ENCODE measurements at regions not wholly inside any gene's neighbourhood (a gene's known extent, or its start where the extent isn't known, plus 50 kb on each side); places are given as distances from the start of the nearest gene placed in this dataset.

DNA sequence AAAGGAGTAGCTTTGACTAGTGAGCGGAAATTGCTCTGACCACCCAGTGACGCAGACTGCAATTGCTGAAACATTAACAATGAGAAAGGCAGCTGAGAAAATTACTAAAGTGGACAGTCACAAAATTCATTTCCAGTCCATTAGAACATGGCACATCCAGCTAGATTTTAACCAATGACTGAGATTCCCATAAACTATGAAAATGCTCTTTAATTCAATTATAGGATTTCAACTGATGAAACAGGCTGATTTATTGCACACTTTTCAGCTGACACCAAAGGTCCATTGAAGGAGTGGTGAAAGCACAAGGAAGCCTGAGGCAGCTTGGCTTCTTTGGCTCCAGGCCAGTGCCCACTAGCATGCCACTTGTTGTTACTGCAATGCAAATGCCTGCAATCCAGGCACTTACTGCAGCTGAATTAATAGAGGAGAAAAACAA, 933.4 kb downstream of the SLITRK6 start:
- H3K9me3 Mint-ChIP-seq = no peaks in the 10 kb centered on the region
- H3K27ac Mint-ChIP-seq = no peak overlapping the region
- no peak overlapping the region for H3K4me3 Mint-ChIP-seq
- H3K27me3 Mint-ChIP-seq (ENCODE audit: low read depth) = no peaks in the 10 kb centered on the region
- H3K36me3 Mint-ChIP-seq (ENCODE audit: insufficient read depth in 2 of 2) = no peaks in the 10 kb centered on the region
- DNase-seq = no peak
- no peak for ATAC-seq (replicated peaks in 1 of 2)
- no peaks in the 10 kb centered on the region for H3K4me1 Mint-ChIP-seq (ENCODE audit: low read depth)

DNA sequence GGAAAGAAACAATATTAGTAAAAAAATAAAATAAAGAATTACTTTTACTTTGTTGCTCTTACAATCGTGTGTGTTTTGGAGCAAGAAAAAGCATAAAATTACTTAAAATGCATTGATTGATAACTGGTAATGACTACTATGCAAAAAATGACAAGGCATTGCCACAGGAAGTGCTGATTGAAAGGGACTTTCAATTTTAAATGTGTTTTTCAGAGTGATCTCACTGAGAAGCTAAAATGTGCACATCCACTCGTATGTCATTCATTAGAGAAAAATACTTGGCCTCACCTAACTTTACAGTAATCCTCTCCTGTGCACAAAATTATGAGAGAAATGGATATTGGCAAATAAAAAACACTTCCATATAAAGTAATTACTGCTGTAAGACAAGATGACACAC, 934.9 kb downstream of the SLITRK6 start:
- no peak overlapping the region for H3K27ac Mint-ChIP-seq
- no peaks in the 10 kb centered on the region for H3K36me3 Mint-ChIP-seq (ENCODE audit: insufficient read depth in 2 of 2)
- H3K4me3 Mint-ChIP-seq = no peak overlapping the region
- H3K9me3 Mint-ChIP-seq = no peaks in the 10 kb centered on the region
- ATAC-seq (replicated peaks in 1 of 2) (no peak), DNase-seq (no peak)
- no peaks in the 10 kb centered on the region for H3K27me3 Mint-ChIP-seq (ENCODE audit: low read depth)
- H3K4me1 Mint-ChIP-seq (ENCODE audit: low read depth) = no peaks in the 10 kb centered on the region

DNA sequence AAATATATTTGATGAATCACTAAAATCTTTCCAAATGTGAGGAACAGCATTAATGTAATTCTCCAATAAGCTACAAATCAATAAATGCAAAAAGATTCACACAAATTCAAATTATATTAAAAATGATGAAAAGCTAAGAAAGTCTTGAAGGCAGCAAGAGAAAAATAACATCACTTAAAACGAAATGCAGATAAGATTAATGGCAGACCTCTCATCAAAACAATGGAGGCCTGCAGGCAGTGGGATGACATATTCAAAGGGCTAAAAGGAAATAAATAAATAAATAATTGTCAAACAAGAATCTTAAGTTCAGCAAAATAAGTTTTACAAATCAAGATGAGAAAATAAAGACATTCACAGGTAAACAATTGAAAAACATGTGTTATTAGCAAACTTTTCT, 952.1 kb downstream of the SLITRK6 start:
- H3K27me3 Mint-ChIP-seq (ENCODE audit: low read depth) = no peaks in the 10 kb centered on the region
- H3K4me3 Mint-ChIP-seq = no peak overlapping the region
- no peaks in the 10 kb centered on the region for H3K36me3 Mint-ChIP-seq (ENCODE audit: insufficient read depth in 2 of 2)
- no peak overlapping the region for H3K27ac Mint-ChIP-seq
- no peaks in the 10 kb centered on the region for H3K4me1 Mint-ChIP-seq (ENCODE audit: low read depth)
- peaks cover 3 to 7% of the 10 kb centered on the region in 2 donors for H3K9me3 Mint-ChIP-seq
- ATAC-seq (replicated peaks in 1 of 2) = no peak
- DNase-seq = no peak

DNA sequence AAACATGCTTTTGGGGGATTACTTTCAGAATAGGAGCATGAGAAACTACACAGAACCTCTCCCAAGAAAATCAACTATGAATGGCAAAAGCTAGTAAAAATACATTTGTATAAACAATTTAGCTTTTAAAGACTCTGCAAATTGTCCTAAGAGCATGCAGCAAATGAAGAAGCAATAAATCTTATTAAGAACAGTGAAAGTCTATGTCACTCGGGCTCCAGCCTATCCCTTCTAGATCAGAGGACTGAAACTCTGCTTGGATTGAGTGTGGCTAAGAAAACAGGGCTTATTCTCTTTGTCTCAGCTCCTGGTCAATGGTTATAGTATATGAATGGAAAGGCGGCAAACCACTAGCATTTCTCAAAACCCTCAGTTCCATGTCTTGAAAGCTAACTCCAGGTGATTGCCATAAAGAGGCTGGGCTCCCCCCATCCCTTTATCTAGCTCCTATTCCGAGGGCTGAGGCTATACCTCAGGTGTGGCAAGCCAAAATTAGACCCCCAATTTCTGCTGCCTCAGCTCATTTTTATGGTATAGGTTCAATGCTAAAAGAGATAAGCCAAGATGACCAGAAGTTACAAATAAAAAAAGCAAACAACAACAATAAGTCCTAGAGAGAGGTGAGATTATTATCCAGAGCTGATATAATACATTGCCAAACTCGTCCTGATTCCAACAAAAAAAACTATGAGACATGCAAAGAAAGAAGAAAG, 953.2 kb downstream of the SLITRK6 start:
- Mint-ChIP-seq H3K36me3 (ENCODE audit: insufficient read depth in 2 of 2) (no peaks in the 10 kb centered on the region), H3K4me1 (ENCODE audit: low read depth) (no peaks in the 10 kb centered on the region), H3K27ac (no peak overlapping the region), H3K4me3 (no peak overlapping the region), H3K9me3 (peaks cover 3 to 7% of the 10 kb centered on the region in 2 donors), H3K27me3 (ENCODE audit: low read depth) (no peaks in the 10 kb centered on the region)
- no peak for ATAC-seq (replicated peaks in 1 of 2)
- no peak for DNase-seq

DNA sequence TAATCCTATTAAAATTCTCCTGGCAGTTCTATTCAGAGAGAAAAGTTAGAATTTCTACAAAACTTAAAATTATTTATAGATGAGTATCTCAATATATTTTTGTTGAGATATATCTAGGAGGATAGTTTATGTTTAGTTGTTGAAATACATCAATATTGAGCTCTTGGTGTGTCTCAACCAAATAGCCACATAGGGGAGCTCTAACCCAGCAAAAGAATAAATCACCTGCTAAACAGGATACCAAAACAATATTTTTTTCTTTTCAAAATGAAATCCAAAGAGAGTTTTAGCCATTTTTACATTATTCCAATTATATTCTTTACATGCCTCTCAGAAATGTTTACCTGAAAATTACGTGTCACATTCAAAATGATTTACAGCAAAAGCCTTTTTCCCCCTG, 954.7 kb downstream of the SLITRK6 start:
- H3K4me1 Mint-ChIP-seq (ENCODE audit: low read depth) = no peaks in the 10 kb centered on the region
- H3K9me3 Mint-ChIP-seq = peaks cover 2 to 4% of the 10 kb centered on the region in 2 donors
- no peaks in the 10 kb centered on the region for H3K36me3 Mint-ChIP-seq (ENCODE audit: insufficient read depth in 2 of 2)
- ATAC-seq (replicated peaks in 1 of 2) (no peak), DNase-seq (no peak)
- no peaks in the 10 kb centered on the region for H3K27me3 Mint-ChIP-seq (ENCODE audit: low read depth)
- H3K27ac Mint-ChIP-seq = no peak overlapping the region
- no peak overlapping the region for H3K4me3 Mint-ChIP-seq

DNA sequence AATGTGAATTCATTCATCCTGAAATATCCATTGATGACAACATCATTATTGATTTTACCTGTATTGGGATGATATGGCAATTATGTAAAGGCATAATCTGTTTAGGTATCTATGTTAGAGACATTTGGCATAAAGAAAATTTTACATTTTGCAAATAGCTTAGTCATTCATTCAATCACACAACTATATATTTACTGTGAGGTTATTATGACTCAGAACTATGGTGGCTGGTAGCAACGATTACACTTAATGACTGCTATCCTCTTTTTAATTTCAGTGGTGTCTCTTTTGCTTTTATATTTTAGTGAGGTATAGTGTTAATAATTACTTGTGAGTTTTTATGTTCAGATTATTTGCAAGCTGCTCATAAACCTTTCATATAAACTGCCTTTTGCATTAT, 955.9 kb downstream of the SLITRK6 start:
- Mint-ChIP-seq H3K27me3 (ENCODE audit: low read depth) (no peaks in the 10 kb centered on the region), H3K27ac (no peak overlapping the region), H3K4me3 (no peak overlapping the region), H3K36me3 (ENCODE audit: insufficient read depth in 2 of 2) (no peaks in the 10 kb centered on the region), H3K9me3 (peaks cover 0 to 4% of the 10 kb centered on the region in 2 donors), H3K4me1 (ENCODE audit: low read depth) (no peaks in the 10 kb centered on the region)
- no peak for ATAC-seq (replicated peaks in 1 of 2)
- DNase-seq = no peak

DNA sequence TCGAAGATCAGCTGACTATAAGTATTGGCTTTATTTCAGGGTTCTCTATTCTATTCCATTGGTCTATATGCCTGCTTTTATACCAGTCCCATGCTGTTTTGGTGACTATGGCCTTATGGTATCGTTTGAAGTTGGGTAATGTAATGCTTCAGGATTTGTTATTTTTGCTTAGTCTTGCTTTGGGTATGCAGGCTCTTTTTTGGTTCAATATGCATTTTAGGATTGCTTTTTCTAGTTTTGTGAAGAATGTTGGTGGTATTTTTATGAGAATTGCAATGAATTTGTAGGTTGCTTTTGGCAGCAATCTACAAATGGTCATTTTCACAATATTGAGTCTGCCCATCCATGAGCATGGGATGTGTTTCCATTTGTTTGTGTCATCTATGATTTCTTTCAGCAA, 951.9 kb upstream of the SLITRK1 start:
- no peaks in the 10 kb centered on the region for H3K4me1 Mint-ChIP-seq (ENCODE audit: low read depth)
- no peaks in the 10 kb centered on the region for H3K36me3 Mint-ChIP-seq (ENCODE audit: insufficient read depth in 2 of 2)
- H3K27ac Mint-ChIP-seq = no peak overlapping the region
- no peak for DNase-seq
- H3K9me3 Mint-ChIP-seq = peaks cover 0 to 5% of the 10 kb centered on the region in 2 donors
- H3K27me3 Mint-ChIP-seq (ENCODE audit: low read depth) = no peaks in the 10 kb centered on the region
- H3K4me3 Mint-ChIP-seq = no peak overlapping the region
- ATAC-seq (replicated peaks in 1 of 2) = no peak

DNA sequence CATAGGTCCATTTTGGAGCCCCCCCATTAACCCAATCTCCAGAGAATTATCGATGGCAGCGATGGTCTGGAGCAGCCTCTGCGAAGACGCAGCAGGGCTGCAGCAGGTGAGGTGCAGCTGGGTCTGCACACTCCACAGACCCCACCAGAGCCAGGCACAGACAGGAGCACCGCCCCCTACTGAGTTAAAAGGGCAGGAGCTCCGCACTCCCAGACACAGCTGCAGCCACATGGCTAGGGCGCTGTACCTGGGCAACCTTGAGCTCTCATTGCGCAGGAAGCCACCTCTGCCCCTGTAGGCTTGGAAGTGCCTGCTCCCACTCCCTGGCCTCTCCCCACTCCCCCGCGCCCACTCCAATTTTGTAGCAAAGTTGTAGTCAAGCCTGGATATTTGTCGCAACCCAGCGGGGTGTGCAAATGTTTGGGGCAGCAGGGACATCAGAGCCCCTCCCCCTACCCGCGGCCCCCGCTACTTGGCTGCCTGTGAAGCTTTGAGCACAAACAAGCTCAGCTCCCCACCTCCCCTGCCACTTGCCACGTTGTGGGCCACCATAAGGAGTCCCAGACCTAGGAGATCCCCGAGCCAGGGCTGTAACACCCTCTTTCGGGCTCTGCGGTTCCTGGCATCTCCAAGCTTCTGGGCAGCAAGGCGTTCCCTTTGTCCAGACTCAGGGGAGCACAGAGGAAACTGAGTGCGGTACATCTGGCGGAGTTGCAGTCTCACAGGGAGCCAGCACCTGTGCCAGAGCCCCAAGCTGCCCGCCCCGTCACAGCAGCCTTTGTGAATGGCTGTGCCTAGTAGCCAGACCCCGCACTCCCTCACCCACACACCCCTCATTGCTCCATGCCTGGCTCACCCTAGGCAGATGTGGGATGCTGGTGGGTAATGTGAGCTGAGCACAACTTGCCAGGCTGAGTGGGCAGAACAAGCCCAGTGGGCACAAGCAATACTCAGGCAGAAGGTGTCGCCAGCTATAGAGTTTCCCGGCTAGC, 949.7 kb upstream of the SLITRK1 start:
- H3K36me3 Mint-ChIP-seq (ENCODE audit: insufficient read depth in 2 of 2) = no peaks in the 10 kb centered on the region

DNA sequence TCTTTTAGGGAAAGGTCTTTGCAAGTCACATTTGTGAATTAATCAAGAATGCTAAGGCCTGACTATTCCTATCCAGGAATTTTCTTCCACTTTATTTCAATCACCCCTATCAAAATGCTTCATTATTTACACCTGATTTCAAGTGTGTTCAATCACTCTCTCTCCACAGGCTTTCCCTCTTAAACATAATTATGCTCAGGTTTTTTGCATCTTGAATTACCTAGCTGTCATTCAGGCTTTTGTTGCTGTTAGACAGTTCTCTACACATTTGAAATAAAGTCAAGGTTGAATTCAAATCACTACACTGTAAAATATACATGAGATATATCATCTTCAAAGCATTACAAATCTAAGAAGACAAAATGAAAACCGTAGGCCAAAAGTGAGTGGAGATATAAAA, 941.3 kb upstream of the SLITRK1 start:
- no peaks in the 10 kb centered on the region for H3K36me3 Mint-ChIP-seq (ENCODE audit: insufficient read depth in 2 of 2)
- no peaks in the 10 kb centered on the region for H3K27me3 Mint-ChIP-seq (ENCODE audit: low read depth)
- peaks cover 1 to 6% of the 10 kb centered on the region in 2 donors for H3K9me3 Mint-ChIP-seq
- H3K4me3 Mint-ChIP-seq = no peak overlapping the region
- H3K27ac Mint-ChIP-seq = no peak overlapping the region
- DNase-seq (no peak), ATAC-seq (replicated peaks in 1 of 2) (no peak)
- H3K4me1 Mint-ChIP-seq (ENCODE audit: low read depth) = no peaks in the 10 kb centered on the region

More for the DNA sequence above, 949.7 kb upstream of the SLITRK1 start:
- ATAC-seq (replicated peaks in 1 of 2) = no peak
- DNase-seq = no peak
- Mint-ChIP-seq H3K4me3 (no peak overlapping the region), H3K4me1 (ENCODE audit: low read depth) (no peaks in the 10 kb centered on the region), H3K27ac (no peak overlapping the region), H3K9me3 (peaks cover 0 to 5% of the 10 kb centered on the region in 2 donors), H3K27me3 (ENCODE audit: low read depth) (no peaks in the 10 kb centered on the region)

DNA sequence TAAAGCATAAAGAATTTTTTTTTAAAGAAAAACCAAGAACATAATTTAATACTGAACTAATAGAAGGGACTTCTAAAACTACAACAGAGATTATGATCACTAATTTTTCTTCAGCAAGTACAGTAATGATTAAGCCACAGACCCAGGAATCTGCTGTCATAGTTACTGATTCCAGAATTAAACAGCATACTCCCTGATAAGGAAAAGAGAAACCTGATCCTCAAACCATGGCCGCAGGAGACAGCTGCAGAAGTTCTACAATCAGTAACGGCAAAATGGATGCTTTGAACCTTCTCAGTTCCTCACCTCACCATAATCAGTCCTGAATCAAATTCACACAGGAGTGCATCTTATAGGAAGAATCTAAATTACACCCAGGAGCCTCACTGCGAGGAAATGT, 939.0 kb upstream of the SLITRK1 start:
- DNase-seq (no peak), ATAC-seq (replicated peaks in 1 of 2) (no peak)
- no peaks in the 10 kb centered on the region for H3K36me3 Mint-ChIP-seq (ENCODE audit: insufficient read depth in 2 of 2)
- H3K27ac Mint-ChIP-seq = no peak overlapping the region
- no peaks in the 10 kb centered on the region for H3K27me3 Mint-ChIP-seq (ENCODE audit: low read depth)
- peaks cover 3 to 9% of the 10 kb centered on the region in 2 donors for H3K9me3 Mint-ChIP-seq
- no peaks in the 10 kb centered on the region for H3K4me1 Mint-ChIP-seq (ENCODE audit: low read depth)
- no peak overlapping the region for H3K4me3 Mint-ChIP-seq

DNA sequence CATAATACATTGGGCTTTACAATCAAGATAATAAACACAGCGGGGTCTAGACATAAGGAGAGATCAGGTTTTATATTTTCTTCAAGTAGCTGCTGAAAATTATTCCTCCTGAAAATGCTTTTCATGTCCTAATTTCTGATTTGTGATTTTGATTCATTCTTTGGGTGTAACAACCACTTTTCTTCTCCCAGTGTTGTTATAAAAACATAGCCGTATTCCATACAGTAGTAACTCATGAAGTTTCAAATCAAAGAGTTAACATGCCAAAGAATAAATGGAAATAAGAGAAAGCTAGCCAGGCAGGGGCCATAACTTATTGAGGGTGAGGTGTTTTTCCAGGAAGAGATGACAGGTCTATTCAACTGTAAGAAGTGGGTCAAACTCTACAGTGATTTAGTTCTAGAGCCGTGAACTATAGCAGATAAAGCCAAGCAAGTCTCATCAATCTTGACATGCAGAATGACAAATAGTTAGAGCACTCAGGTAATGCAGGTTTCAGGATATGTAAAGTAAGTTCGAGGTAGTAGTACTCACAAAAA, 934.4 kb upstream of the SLITRK1 start:
- no peaks in the 10 kb centered on the region for H3K4me1 Mint-ChIP-seq (ENCODE audit: low read depth)

DNA sequence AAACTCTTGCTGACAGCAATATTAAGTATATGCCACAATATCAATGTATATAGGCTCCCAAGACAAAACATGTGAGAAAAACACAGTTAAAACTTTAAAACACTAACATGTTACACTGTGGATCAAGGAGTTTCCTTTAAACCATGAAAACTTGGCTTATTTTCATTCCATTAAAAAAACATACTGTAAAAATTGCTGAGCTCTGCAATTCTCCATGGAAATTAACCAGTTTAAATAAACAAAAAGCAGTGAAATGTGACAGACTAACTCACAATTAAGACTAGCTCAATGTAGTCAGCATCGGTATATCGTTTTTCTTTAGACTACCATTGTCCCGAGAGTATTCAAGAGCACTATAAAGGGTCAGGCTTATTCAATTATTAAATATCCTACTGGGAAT, 930.5 kb upstream of the SLITRK1 start:
- H3K27ac Mint-ChIP-seq = no peak overlapping the region
- DNase-seq (no peak), ATAC-seq (replicated peaks in 1 of 2) (no peak)
- no peaks in the 10 kb centered on the region for H3K27me3 Mint-ChIP-seq (ENCODE audit: low read depth)
- peaks cover 2 to 3% of the 10 kb centered on the region in 2 donors for H3K9me3 Mint-ChIP-seq
- H3K36me3 Mint-ChIP-seq (ENCODE audit: insufficient read depth in 2 of 2) = no peaks in the 10 kb centered on the region
- no peak overlapping the region for H3K4me3 Mint-ChIP-seq
- no peaks in the 10 kb centered on the region for H3K4me1 Mint-ChIP-seq (ENCODE audit: low read depth)

More for the DNA sequence above, 934.4 kb upstream of the SLITRK1 start:
- Mint-ChIP-seq H3K27ac (no peak overlapping the region), H3K9me3 (peaks cover 3 to 6% of the 10 kb centered on the region in 2 donors), H3K4me3 (no peak overlapping the region), H3K27me3 (ENCODE audit: low read depth) (no peaks in the 10 kb centered on the region), H3K36me3 (ENCODE audit: insufficient read depth in 2 of 2) (no peaks in the 10 kb centered on the region)
- ATAC-seq (replicated peaks in 1 of 2) (no peak), DNase-seq (no peak)

DNA sequence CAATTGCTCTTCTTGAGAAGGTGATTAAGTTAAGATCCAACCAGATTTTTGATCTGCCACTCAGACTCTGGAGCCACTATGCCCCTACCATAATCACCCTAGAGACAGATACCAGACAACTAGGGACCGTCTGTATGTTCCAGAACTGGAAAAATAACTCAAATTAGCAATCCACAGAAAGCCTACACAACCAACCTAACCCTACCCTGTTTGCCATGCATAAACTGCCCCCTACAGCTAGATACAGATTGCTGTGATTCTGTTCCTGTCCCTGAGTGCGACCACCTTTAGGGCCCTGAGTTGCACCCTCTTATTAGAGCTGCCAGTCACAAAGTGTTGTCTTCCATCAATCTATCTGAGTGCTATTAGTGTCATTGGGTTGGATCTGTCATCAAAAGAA, 929.8 kb upstream of the SLITRK1 start:
- no peak overlapping the region for H3K4me3 Mint-ChIP-seq
- ATAC-seq (replicated peaks in 1 of 2) (no peak), DNase-seq (no peak)
- H3K36me3 Mint-ChIP-seq (ENCODE audit: insufficient read depth in 2 of 2) = no peaks in the 10 kb centered on the region
- H3K27ac Mint-ChIP-seq = no peak overlapping the region
- peaks cover 2 to 3% of the 10 kb centered on the region in 2 donors for H3K9me3 Mint-ChIP-seq
- no peaks in the 10 kb centered on the region for H3K4me1 Mint-ChIP-seq (ENCODE audit: low read depth)
- no peaks in the 10 kb centered on the region for H3K27me3 Mint-ChIP-seq (ENCODE audit: low read depth)
